Stimulated activated CD4-positive, alpha-beta T cell treated with anti-CD3 and anti-CD28 coated beads, Interleukin-12 subunit alpha, Interleukin-12 subunit beta, amount 100 ng/mL, for 24 hours (primary cell): ENCODE measurements at regions not wholly inside any gene's neighbourhood (a gene's known extent, or its start where the extent isn't known, plus 50 kb on each side); places are given as distances from the start of the nearest gene placed in this dataset.

Source experiments
- DNase-seq, 2 experiments: peaks; one replicate each; pipeline ENCODE4 v3.0.0-alpha.2; 2020; ENCODE audit warnings: low read depth in 2 of 2

DNA sequence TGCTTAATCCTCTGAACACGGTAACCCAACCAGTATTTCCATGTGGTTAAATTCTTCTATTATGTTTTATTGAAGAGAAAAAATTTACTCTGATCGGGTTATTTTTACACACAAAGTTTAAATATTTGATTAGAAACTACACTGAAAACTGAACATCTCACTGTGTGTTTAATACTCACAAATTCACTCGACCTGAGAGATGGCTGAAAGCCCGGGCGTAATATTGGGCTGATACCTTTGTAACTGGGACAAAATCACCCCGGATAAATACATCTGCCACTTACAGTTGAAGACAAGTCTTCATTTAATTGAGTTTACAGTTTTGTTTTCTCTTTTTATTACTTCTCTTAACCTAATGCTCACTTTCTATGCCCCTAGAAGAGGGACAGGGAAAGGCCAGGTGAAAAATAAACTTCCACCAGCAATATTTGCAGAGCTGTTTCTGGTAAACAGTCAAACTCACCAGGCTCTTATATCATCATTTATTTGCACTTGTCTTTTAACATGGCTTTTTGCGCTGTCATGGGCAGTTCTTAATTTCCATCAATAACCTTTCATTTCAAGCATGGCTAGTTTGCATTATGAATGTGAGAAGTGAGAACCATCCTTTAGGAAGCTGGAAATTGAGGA, 145.6 kb upstream of the TMCO5A start:
- DNase-seq = no peak

DNA sequence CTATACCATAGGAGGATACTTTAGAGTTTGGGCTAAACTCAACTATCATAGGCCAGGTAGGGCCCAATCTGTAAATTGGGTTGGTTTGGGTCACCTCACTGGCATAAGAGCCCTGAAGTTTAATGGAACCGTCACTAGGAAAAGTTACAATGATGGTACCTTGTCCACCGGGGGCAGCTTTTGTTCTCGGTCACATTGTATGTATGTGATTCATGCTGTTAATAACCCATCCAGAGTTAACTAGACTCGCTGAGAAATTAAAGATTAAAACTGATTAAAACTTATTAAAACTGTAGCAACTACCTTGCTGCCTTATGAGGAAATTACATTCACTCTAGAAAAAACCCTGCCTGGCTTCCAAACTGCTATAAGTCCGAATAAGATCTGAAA, 145.0 kb upstream of the TMCO5A start:
- DNase-seq = no peak

DNA sequence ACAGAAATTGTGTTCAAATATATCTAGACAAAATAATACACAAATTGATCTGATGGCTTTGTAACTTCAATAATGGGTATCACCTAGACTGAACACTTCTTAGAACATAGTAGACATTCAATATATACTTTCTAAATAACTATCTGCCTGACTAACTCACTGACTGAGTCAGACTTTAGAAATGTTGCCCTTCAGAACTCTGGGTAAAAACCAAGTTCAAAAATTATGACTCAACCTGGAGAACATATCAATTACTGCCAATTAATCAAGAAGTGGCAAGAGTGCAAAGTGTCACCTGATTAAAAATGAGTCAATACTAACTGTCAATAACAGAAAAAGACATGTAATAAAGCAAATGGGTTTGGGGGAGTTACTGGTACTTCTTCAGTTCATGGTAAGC, 144.6 kb upstream of the TMCO5A start:
- DNase-seq = no peak

DNA sequence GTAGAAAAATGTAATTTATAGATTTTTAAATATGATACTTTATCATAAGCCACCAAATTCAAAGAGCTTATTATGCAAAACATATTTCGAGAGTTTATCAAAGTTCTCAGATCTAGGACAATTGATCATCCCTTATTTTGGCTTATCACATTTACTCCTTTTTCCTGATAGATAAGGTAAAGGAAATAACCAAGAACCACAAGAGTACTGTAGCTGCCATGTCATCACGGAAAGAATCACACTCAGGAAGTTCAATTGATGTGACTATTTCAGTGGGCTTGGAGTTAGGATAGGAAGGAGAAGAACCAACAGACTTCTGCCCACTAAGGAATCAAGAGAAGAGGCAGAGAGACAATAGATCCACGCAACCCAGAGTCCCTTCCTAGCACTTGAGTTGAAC, 142.7 kb upstream of the TMCO5A start:
- DNase-seq = no peak

DNA sequence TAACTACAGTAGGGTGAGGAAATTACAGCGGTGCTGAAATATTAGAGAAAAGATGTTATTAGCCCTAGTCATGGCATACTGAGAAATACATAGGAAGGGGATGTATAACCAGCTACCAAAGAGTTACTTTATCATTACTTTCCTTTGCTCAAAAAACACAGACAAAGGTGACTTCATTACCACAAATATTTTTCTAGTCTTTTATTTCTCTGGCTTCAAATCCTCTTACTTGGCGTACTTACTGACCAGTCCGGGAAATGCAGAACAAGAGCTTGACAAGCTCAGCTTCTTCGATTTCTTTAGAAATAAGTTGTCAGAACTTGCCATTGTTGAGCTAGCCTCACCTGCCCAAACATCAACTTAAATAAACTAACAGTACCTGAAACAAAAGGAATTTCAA, 142.1 kb upstream of the TMCO5A start:
- DNase-seq = no peak

DNA sequence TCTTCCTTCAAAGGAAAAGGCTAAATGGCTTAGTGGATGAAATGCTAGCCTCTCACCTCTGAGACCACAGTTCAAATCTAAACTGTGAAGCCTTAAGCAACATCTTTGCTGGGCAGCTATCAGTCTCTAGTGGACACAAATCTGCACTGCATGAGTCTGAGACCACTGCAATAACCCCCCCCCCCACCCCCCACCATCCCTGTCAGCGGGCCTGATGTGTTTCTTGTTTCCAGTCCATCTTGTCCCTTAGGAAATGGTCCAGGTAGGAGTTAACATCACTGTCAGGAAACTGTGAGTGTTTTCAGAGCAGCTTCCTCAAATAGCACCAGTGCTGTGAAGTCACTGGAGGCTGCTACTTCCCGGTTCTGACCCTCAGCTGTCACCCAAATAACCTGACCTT, 140.6 kb upstream of the TMCO5A start:
- no peak for DNase-seq

DNA sequence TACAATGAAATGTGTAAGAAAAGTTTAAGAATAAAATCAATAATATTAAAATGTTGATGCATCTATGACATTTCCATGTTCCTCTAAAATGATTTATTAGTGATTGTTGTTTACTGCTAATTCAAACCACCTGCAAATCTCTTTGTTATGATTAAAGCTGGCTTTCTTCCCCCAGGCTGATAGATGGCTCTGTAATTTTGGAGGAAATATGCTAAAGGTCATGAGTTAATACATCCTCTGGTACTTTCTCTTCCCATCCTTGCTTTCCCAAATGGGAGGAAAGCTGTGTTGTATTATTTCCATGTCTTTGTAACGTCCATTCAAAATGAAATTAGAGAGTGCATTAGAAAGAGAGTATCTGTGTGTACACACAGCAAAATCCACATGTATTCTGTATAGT, 139.5 kb upstream of the TMCO5A start:
- DNase-seq = no peak

DNA sequence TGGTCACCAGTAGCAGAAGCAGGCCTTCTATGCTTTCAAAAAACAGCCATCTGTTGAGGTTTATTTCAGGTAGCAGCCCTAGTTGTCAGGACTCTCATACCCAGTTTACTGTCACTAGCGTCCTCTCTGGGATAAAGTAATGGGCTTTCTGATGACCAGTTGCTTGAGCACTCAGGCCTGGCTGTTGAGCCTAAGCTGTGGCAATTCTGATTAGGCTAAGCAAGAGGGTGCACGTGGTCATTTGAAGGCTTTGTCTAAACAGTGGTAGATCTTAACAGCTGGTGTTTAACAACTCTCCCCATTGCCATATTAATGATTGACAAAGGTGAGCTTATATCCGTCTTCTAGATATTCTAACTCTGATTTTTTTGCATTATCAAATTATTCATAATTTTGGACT, 132.9 kb upstream of the TMCO5A start:
- no peak for DNase-seq

DNA sequence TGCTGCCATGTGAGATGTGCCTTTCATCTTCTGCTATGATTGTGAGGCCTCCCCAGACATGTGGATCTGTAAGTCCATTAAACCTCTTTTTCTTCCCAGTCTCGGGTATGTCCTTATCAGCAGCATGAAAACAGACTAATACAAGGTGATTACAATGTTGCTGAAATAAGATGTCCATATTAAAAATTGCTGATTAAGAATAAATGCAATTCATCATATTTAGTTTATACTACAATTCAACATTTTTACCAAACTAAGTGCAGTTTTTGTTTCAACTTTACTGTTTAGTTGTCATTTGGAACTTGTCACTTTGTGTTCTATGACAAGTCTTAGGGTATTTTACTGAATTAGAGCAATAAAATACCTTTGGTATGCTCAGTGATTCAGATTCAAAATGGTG, 127.6 kb upstream of the TMCO5A start:
- no peak for DNase-seq

DNA sequence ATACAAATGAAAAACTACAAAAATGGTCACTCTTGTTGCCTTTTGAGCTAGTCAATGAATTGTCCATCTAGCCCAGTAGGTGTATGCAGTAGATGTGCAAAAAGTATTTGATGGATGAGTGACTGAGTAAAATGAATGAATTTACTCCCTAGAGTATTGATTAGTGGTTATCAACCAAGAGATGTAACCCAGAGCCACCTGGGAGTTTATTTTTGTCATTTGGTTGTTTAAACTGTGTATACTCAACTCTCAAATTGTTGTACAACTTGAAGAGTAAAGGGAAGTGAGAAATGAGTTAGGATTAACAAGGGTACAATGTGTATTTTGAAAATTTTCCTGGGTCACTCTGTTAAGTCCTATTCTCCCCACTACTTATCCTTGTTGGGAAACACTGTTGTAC, 124.1 kb upstream of the TMCO5A start:
- DNase-seq = no peak

DNA sequence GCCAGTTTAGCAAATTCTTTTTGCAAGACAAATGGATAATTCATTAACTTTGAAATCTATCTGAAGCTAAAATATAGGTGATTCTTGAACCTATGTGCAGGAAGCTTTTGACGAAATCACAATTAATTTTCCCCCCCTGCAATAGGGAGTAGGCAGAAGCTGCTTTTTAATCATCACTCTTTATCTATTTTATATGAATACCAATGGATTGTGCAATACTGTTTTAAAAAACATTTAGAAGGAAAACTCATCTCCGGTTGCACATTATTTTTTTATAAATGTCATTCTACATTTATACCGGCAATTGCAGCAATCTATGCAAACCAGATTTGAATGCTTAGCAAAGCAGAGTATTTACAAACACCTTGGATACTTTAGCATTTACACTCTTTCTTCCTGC, 121.1 kb upstream of the TMCO5A start:
- DNase-seq = no peak

DNA sequence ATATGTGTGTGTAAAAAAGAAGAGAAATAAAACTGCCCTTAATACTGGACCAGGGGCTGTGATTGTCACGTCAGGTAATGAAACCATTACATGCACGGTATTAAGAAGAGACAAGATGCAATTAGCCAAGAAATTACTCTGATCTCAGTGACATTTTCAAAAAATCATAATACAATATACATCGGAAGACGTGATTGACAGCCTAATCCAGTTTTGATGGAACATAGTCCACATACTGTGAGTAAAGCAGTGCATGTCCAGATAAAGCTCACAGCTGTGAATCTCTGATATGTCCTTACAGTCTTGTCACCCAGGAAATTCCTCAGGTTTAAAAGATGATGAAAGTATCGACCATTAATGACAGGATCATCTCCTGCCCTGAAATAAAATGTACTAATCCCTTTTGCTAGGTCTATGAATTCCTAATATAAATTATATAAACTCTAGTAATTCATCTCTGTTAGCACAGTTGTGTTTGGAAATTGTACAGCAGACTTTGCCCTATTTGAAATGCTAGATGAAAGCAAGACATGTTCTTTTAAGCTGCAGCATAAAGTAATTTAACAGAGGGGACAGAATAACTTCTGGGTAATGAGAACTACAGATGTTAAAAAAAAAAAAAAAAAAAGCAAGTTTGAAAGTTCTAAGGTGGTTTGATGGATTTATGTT, 119.5 kb upstream of the TMCO5A start:
- DNase-seq = no peak

DNA sequence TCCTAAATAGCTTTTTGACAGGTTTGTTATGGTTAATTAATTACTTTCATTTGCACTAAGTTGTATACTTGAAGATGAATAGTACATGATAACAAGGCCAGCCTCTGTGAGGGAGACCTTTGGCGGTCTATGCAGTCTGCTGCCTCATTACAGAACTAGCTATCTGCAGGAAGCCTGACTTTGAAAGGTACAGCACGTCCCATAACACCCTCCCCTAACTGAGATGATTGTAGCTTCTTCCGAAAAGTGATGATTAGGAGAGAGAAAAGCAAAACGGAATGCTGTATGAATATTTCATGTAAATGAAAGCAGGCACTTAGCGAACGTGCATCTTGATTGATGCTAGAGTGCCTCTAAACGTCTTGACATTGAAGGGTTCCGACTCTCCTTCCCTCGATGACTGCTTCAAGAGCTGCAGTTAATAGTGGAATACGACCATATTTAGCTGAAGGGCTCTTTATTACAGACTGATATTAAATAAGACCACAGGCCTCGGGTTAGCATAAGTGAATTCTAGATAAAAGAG, 116.2 kb upstream of the TMCO5A start:
- DNase-seq = no peak

DNA sequence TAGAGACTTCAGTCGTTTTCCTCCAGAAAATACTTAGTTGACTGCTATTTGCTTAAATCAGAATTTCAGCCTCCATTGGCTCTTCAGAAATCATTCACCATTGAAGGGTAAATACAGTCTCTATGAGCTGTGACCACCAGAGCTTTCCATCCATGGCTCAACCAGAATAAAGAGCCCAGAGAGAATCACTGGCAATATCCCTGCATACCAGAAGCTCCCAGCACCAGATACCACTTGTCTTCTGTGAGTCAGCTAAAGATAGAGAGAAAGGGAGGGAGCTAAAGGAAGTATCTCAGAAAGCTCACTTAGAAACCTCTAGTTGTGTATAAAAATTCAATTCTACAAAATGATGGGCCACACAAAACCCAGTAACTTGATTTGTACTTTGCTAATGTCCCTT, 115.2 kb upstream of the TMCO5A start:
- no peak for DNase-seq

DNA sequence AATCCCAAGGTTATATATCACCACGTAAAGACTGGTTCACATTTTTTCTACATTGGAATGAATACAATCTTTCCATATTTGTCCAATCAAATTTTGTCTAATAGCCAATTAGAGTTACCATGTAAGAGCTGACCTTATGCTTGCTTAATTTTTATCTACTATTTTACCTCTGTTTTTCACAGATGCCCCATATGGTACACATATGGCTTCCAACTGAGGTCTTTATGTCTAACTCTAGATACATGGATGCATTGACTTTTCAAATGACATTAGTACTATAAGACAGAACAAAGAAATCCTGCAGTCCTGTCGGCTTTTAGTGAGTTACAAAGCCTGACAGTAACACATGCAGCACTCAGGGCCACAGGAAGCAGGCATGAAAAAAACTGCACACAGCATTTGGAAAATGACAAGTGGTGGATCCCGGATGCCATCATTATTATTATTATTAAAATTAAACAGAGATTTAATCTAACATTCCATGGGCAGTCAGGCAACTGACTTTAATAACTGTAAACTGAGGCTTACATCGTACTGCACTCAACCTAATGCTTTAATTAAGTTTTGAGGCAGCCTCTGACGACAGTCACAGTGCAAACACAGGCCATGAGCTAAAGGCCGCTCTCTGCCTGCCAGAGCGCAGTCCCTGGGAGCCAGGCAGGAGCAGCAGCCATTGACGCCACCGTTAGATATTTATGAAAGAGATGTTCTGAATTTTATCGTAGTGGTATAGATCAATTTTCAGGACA, 113.9 kb upstream of the TMCO5A start:
- no peak for DNase-seq

DNA sequence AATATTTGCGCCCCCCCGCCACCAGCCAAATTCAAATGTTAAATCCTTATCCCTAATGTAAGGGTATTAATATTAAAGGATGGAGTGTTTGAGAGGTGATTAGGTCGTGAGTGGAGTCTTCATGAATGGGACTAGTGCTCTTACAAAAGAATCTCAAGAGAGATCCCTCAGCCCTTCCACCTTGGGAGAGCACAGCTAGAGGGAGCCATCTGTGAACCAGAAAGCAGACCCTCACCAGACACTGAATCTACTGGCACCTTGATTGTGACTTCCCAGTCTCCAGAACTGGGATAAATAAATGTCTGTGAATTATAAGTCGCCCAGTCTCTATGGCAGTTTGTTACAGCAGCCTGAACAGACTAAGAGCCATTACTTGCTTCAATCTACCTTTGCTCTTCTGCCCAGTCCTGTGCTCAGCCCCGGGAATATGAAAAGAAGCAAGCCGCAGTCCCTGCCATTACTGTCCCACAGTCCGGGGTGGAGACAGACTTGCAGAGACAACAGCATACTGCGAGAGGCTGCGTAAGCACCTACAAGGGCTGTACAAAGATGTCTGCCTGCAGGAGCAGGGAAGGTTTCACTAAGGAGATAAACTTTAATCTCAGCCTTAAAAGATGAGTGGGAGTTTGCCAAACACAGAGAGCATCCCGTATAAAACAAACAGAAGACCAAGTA, 110.7 kb upstream of the TMCO5A start:
- DNase-seq = no peak

DNA sequence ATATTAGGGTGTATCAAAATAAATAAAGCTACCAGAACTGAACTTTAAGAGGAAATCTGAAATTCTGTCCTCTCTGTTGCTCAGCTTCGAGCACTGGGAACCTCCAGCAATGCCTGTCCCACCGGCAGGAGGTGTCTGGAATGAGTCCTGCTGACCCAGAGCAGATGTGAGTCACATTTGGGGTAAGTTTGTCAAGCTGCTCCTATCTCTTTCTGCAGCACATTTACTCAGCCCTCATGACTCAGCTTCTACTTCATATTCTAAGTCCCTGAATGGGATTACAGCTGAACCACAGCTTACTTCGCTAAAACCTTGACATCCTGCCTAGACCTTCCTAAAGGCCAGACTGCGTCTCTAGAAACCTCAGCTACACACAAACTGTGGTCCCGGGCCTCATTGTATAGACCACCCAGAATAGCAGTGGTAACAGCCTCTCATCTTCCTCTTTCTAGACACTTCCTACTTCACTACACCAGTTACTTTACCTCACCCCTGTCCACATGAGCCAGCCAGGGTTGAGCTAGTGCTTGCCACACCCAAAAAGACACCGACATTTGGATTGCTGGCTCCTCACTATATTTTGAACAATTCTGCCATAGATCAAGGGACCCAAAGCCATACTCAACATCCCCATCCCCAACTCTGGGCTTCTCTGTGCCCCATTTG, 109.6 kb upstream of the TMCO5A start:
- no peak for DNase-seq

DNA sequence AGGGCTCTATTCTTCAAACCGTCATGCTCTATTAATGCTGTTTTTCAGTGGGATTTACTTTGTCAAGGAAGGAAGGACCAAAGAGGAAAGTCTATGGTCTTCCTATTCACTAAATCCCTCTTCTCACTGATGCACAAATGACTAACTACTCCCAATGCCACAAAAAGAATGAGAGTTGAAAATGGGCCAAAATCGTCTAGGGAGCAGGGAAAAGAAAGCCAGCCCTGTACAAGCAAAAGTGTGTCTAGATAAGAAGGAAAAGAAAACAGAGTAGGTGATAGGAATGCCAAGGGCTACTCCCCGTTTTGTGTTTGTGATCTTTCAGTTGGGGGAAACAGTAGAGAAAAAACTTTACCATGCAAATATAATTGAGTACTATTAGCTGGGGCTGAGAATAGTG, 97.2 kb upstream of the TMCO5A start:
- DNase-seq = no peak

DNA sequence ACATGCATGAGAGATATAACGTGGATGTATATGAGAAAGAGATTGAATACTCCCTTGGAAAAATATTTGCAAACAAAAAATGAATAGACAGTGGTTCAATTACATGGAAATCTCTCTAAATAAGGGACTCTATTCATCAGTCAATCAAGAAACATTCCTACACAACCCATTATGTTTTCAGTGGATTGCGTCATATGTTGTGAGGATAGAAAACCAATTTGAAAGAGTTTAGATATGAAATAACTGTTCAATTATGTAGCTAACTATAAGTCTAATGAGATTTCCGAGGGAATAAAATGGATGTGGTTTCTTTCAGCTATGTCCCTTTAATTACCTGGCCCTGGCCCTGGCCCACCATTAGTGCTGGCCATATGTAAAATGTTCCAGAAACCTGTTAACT, 86.7 kb upstream of the TMCO5A start:
- no peak for DNase-seq

DNA sequence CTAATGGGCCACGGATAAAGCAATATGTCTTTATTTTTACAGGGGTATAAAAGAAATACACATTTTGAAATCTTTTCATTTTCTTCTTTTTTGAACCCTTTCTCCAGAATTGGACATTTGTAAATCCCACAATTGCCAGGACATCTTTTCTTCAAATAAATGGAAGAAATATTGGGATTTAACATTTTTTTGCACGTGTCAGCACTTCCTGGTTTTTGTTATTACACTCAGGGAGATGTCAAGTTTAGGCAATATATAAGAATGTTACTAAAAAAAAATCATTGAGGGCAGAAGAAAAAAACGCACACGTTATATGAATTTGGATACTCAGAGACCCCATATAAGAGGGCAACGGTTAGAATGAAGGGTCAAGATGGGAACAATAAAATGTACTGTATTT, 78.3 kb upstream of the TMCO5A start:
- DNase-seq = no peak

DNA sequence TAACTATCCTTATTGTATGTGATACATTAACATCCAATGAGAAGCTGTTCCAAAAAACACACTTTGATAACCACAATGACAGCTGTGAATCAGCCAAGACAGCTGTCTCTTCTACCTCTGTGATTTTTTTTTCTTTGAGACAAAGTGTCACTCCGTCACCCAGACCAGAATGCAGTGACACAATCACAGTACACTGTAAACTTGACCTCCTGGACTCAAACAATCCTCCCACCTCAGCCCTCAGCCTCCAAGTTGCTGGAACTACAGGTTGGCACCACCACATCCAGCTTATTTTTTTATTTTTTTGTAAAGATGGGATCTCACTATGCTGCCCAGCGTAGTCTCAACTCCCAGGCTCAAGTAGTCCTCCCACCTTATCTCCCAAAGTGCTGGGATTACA, 73.5 kb upstream of the TMCO5A start:
- no peak for DNase-seq

DNA sequence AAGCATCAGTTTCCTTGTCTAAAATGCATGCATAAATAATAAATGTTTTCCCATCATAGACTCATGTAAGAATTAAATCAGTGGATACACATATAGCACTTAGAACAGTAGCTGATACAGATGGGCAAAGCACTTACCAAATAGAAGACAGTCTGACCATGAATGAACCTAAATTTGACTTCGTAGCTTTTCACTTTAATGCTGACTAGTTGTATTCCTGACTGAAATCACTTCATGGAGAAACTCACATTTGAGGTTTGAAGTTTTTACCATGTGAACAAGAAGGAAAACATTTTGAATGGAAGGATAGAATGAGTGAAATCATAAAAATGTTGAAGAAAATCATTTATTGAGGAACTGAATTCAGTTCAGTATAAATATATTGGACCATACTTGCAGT, 68.8 kb upstream of the TMCO5A start:
- DNase-seq = no peak
